GM06990 (cell line): ENCODE measurements at regions not wholly inside any gene's neighbourhood (a gene's known extent, or its start where the extent isn't known, plus 50 kb on each side); places are given as distances from the start of the nearest gene placed in this dataset.

Source experiments
- DNase-seq: peaks from one replicate; pipeline ENCODE4 v3.0.0-alpha.2; 2011; ENCODE audit not compliant: insufficient read length; ENCODE audit errors: extremely low read depth
- H3K27me3 ChIP-seq: replicated peaks from 2 replicates; pipeline ENCODE4 v1.6.0; 2011; ENCODE audit warnings: low read length; ENCODE audit not compliant: control insufficient read depth, insufficient read depth
- H3K36me3 ChIP-seq: 2 replicates; pipeline ENCODE4 v1.5.1; 2011; ENCODE audit warnings: low read length; ENCODE audit not compliant: control insufficient read depth, insufficient read depth
- H3K4me3 ChIP-seq: replicated peaks from 2 replicates; pipeline ENCODE4 v1.5.1; 2011; ENCODE audit warnings: low read depth, mild to moderate bottlenecking, control low read depth, low read length
- CTCF ChIP-seq: IDR thresholded peaks from 2 replicates; pipeline ENCODE4 v1.5.1; 2011; ENCODE audit warnings: low read length, control low read depth, mild to moderate bottlenecking, inconsistent platforms; ENCODE audit not compliant: insufficient read depth, poor library complexity, severe bottlenecking

GRCh38 chr6:139490482-139490881 is 116.0 kb upstream of the CITED2 start:
- TF ChIP-seq CTCF, result no peak
- DNase-seq, result no peak
- H3K4me3 ChIP-seq, result no peak overlapping the region
- H3K36me3 ChIP-seq, result no peaks in the 10 kb centered on the region
- H3K27me3 ChIP-seq, result no peaks in the 10 kb centered on the region

GRCh38 chr6:139486476-139486799 is 112.0 kb upstream of the CITED2 start:
- TF ChIP-seq CTCF, result no peak
- no peaks in the 10 kb centered on the region for H3K27me3 ChIP-seq
- no peak overlapping the region for H3K4me3 ChIP-seq
- no peak for DNase-seq
- no peaks in the 10 kb centered on the region for H3K36me3 ChIP-seq

- DNase-seq, result no peak
These were observed 111.5 kb upstream of the CITED2 start for GRCh38 chr6:139485742-139486475.

GRCh38 chr6:139485185-139485584 is 110.7 kb upstream of the CITED2 start:
- Histone ChIP-seq H3K4me3 (no peak overlapping the region), H3K36me3 (no peaks in the 10 kb centered on the region), H3K27me3 (no peaks in the 10 kb centered on the region)
- DNase-seq, result no peak
- TF ChIP-seq CTCF, result no peak

More at GRCh38 chr6:139485742-139486475, 111.5 kb upstream of the CITED2 start:
- TF ChIP-seq CTCF, result no peak
- H3K27me3 ChIP-seq, result no peaks in the 10 kb centered on the region
- no peak overlapping the region for H3K4me3 ChIP-seq
- H3K36me3 ChIP-seq, result no peaks in the 10 kb centered on the region

GRCh38 chr6:139483079-139483478 is 108.6 kb upstream of the CITED2 start:
- DNase-seq, result no peak
- H3K27me3 ChIP-seq, result no peaks in the 10 kb centered on the region
- no peak overlapping the region for H3K4me3 ChIP-seq
- no peak for TF ChIP-seq CTCF
- no peaks in the 10 kb centered on the region for H3K36me3 ChIP-seq

GRCh38 chr6:139482287-139482686 is 107.8 kb upstream of the CITED2 start:
- no peak for DNase-seq
- no peaks in the 10 kb centered on the region for H3K27me3 ChIP-seq
- H3K36me3 ChIP-seq, result no peaks in the 10 kb centered on the region
- TF ChIP-seq CTCF, result no peak
- no peak overlapping the region for H3K4me3 ChIP-seq
